Upper lobe of left lung (tissue), 4 donors: ENCODE measurements at regions not wholly inside any gene's neighbourhood (a gene's known extent, or its start where the extent isn't known, plus 50 kb on each side); places are given as distances from the start of the nearest gene placed in this dataset.

Source experiments
- POLR2A ChIP-seq, 4 donors: fragments of 450-650 bp; IDR thresholded peaks; one replicate each; pipeline ENCODE4 v1.5.1; 2016 to 2017; ENCODE audit warnings: antibody characterized with exemption in 4 of 4, mild to moderate bottlenecking in 2 of 4
- TF ChIP-seq, protein P1 (sequence below), 6 experiments: fragments of 450-650 bp in 4 of 6; fragments of 200-600 bp in 2 of 6; sonication (generic) in 2 of 6; IDR thresholded peaks; one replicate each; pipeline ENCODE4 v1.5.1; 2016 to 2019; ENCODE audit warnings: antibody characterized with exemption in 6 of 6

- TF ChIP-seq, protein P1, sequence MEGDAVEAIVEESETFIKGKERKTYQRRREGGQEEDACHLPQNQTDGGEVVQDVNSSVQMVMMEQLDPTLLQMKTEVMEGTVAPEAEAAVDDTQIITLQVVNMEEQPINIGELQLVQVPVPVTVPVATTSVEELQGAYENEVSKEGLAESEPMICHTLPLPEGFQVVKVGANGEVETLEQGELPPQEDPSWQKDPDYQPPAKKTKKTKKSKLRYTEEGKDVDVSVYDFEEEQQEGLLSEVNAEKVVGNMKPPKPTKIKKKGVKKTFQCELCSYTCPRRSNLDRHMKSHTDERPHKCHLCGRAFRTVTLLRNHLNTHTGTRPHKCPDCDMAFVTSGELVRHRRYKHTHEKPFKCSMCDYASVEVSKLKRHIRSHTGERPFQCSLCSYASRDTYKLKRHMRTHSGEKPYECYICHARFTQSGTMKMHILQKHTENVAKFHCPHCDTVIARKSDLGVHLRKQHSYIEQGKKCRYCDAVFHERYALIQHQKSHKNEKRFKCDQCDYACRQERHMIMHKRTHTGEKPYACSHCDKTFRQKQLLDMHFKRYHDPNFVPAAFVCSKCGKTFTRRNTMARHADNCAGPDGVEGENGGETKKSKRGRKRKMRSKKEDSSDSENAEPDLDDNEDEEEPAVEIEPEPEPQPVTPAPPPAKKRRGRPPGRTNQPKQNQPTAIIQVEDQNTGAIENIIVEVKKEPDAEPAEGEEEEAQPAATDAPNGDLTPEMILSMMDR (IDR thresholded peaks at IDR 0.05): no peak
- no peak for TF ChIP-seq POLR2A (IDR thresholded peaks at IDR 0.05)
Measured at GRCh38 chr10:112875476-112876267, 74.4 kb upstream of the TCF7L2 start.
